Nephron (organoid): ENCODE measurements at regions not wholly inside any gene's neighbourhood (a gene's known extent, or its start where the extent isn't known, plus 50 kb on each side); places are given as distances from the start of the nearest gene placed in this dataset.

Source experiments
- H3K27ac Mint-ChIP-seq, 3 experiments: 2 replicates each; pipeline ENCODE4 v1.8.0; 2020; ENCODE audit warnings: mixed read lengths in 3 of 3, mild to moderate bottlenecking in 2 of 3, moderate library complexity in 1 of 3
- H3K27me3 Mint-ChIP-seq: 2 replicates; pipeline ENCODE4 v1.8.0; 2021; ENCODE audit warnings: low read depth, mild to moderate bottlenecking, moderate library complexity, mixed read lengths
- H3K36me3 Mint-ChIP-seq: 2 replicates; pipeline ENCODE4 v1.8.0; 2020; ENCODE audit warnings: low read depth, mixed read lengths
- H3K4me1 Mint-ChIP-seq: 2 replicates; pipeline ENCODE4 v1.8.0; 2020; ENCODE audit warnings: mixed read lengths
- H3K4me3 Mint-ChIP-seq, 3 experiments: 2 replicates each; pipeline ENCODE4 v1.8.0; 2020; ENCODE audit warnings: mild to moderate bottlenecking in 3 of 3, mixed read lengths in 3 of 3, moderate library complexity in 2 of 3
- H3K9me3 Mint-ChIP-seq: 2 replicates; pipeline ENCODE4 v1.8.0; 2020; ENCODE audit warnings: mixed read lengths
- CTCF ChIP-seq, 3 experiments: fragments of 200-600 bp; sonication (generic); IDR thresholded peaks; one replicate each; pipeline ENCODE4 v1.5.0; 2021; ENCODE audit warnings: antibody characterized with exemption in 3 of 3; ENCODE audit not compliant: unreplicated experiment in 3 of 3

- Mint-ChIP-seq H3K27ac (no peak overlapping the region), H3K9me3 (no peaks in the 10 kb centered on the region), H3K36me3 (no peaks in the 10 kb centered on the region), H3K4me1 (no peaks in the 10 kb centered on the region), H3K27me3 (peaks cover 7% of the 10 kb centered on the region), H3K4me3 (no peak overlapping the region)
- no peak for TF ChIP-seq CTCF (IDR thresholded peaks at IDR 0.05; ENCODE audit: unreplicated experiment in 3 of 3)
Measured at GRCh38 chr20:52787216-52787615, 184.9 kb upstream of the TSHZ2 start.

GRCh38 chr20:52785679-52786078 is 186.5 kb upstream of the TSHZ2 start:
- Mint-ChIP-seq H3K4me3 (no peak overlapping the region), H3K36me3 (no peaks in the 10 kb centered on the region), H3K27me3 (peaks cover 7% of the 10 kb centered on the region), H3K4me1 (no peaks in the 10 kb centered on the region), H3K9me3 (no peaks in the 10 kb centered on the region), H3K27ac (no peak overlapping the region)
- TF ChIP-seq CTCF (IDR thresholded peaks at IDR 0.05; ENCODE audit: unreplicated experiment in 3 of 3) = no peak

- Mint-ChIP-seq H3K4me1 (no peaks in the 10 kb centered on the region), H3K9me3 (no peaks in the 10 kb centered on the region), H3K27ac (no peak overlapping the region), H3K4me3 (no peak overlapping the region), H3K27me3 (peaks cover 7% of the 10 kb centered on the region), H3K36me3 (no peaks in the 10 kb centered on the region)
- TF ChIP-seq CTCF (IDR thresholded peaks at IDR 0.05; ENCODE audit: unreplicated experiment in 3 of 3) = peak in 1 of 3 experiments; percentile 10
Measured at GRCh38 chr20:52783769-52784168, 188.4 kb upstream of the TSHZ2 start.

GRCh38 chr20:52780462-52780861 is 191.7 kb upstream of the TSHZ2 start:
- Mint-ChIP-seq H3K36me3 (no peaks in the 10 kb centered on the region), H3K4me3 (no peak overlapping the region), H3K27me3 (peaks cover 4% of the 10 kb centered on the region), H3K9me3 (no peaks in the 10 kb centered on the region), H3K4me1 (no peaks in the 10 kb centered on the region), H3K27ac (no peak overlapping the region)
- TF ChIP-seq CTCF (IDR thresholded peaks at IDR 0.05; ENCODE audit: unreplicated experiment in 3 of 3) = no peak

- Mint-ChIP-seq H3K27ac (no peak overlapping the region), H3K36me3 (no peaks in the 10 kb centered on the region), H3K4me3 (no peak overlapping the region), H3K4me1 (no peaks in the 10 kb centered on the region), H3K9me3 (no peaks in the 10 kb centered on the region), H3K27me3 (peaks cover 4% of the 10 kb centered on the region)
- TF ChIP-seq CTCF (IDR thresholded peaks at IDR 0.05; ENCODE audit: unreplicated experiment in 3 of 3) = no peak
Measured at GRCh38 chr20:52779125-52779524, 193.0 kb upstream of the TSHZ2 start.

GRCh38 chr20:52777171-52777570 is 195.0 kb upstream of the TSHZ2 start:
- H3K9me3 Mint-ChIP-seq = no peaks in the 10 kb centered on the region
- TF ChIP-seq CTCF (IDR thresholded peaks at IDR 0.05; ENCODE audit: unreplicated experiment in 3 of 3) = no peak
- no peaks in the 10 kb centered on the region for H3K36me3 Mint-ChIP-seq
- no peak overlapping the region for H3K4me3 Mint-ChIP-seq
- H3K27ac Mint-ChIP-seq = no peak overlapping the region
- no peaks in the 10 kb centered on the region for H3K27me3 Mint-ChIP-seq
- no peaks in the 10 kb centered on the region for H3K4me1 Mint-ChIP-seq
